ENCODE measurements at regions not wholly inside any gene's neighbourhood (a gene's known extent, or its start where the extent isn't known, plus 50 kb on each side); places are given as distances from the start of the nearest gene placed in this dataset.

- TF ChIP-seq REST (IDR thresholded peaks at IDR 0.05): no peak
Observed at GRCh38 chr3:28186748-28187147, 54.7 kb upstream of the CMC1 start (continued).

- no peak for TF ChIP-seq NR2F2 (IDR thresholded peaks at IDR 0.05)
- TF ChIP-seq FOXA1 (IDR thresholded peaks at IDR 0.05): no peak
- no peak for TF ChIP-seq EGR1 (IDR thresholded peaks at IDR 0.05; ENCODE audit: low read depth in 2 of 2)
- no peak for TF ChIP-seq RAD21 (IDR thresholded peaks at IDR 0.05)
- TF ChIP-seq JUND (IDR thresholded peaks at IDR 0.05): no peak
- TF ChIP-seq MAX (IDR thresholded peaks at IDR 0.05): no peak
- no peak for TF ChIP-seq YY1 (IDR thresholded peaks at IDR 0.05)
- TF ChIP-seq HNF4G (IDR thresholded peaks at IDR 0.05): no peak
- no peaks in the 10 kb centered on the region for H3K9me3 ChIP-seq (ENCODE audit: control insufficient read depth in 4 of 4, low read length in 3 of 4)
- no peaks in the 10 kb centered on the region for H3K4me1 ChIP-seq (ENCODE audit: control insufficient read depth in 4 of 4, insufficient read depth in 4 of 4, low read length in 3 of 4)
- H3K27me3 ChIP-seq (ENCODE audit: control insufficient read depth in 4 of 4, insufficient read depth in 4 of 4, low read length in 3 of 4): no peaks in the 10 kb centered on the region
- H3K4me3 ChIP-seq (ENCODE audit: low read depth in 1 of 3, low read length in 3 of 3): no peak overlapping the region
- no peak overlapping the region for H3K9ac ChIP-seq (ENCODE audit: low read depth in 1 of 2, low read length in 2 of 2)
- DNase-seq (ENCODE audit: low spot score): no peak
- WGBS: 89% methylated on average over 2 of the region's 2 CpGs
- no peaks in the 10 kb centered on the region for H3K36me3 ChIP-seq (ENCODE audit: control insufficient read depth in 4 of 4, insufficient read depth in 3 of 4, low read depth in 1 of 4, low read length in 3 of 4)
- H3K27ac ChIP-seq (ENCODE audit: low read depth in 1 of 2, low read length in 2 of 2): no peak overlapping the region
Observed at GRCh38 chr3:28188686-28189085, 52.7 kb upstream of the CMC1 start.

DNA sequence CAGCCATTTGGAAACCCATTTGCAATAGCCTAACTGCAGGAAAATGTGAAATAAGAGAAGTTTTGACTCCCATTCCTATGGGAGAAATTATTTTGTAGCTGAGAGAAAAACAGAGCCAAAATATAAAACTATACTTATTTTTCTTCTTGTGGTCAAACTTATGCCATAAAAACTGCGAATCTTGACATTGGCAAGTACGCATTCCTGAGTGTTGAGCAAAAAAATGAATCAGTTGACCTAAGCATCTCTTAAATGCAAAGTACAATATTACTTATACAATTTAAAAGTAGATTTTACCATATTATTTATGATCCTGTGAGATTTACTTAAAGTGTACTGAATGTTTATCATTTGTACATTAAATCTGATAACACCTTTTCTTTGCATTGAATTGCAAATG is 50.1 kb upstream of the CMC1 start:
- Histone ChIP-seq H3K9me3 (ENCODE audit: control insufficient read depth in 4 of 4, low read length in 3 of 4) (no peaks in the 10 kb centered on the region), H3K9ac (ENCODE audit: low read depth in 1 of 2, low read length in 2 of 2) (no peak overlapping the region), H3K4me1 (ENCODE audit: control insufficient read depth in 4 of 4, insufficient read depth in 4 of 4, low read length in 3 of 4) (no peaks in the 10 kb centered on the region), H3K27me3 (ENCODE audit: control insufficient read depth in 4 of 4, insufficient read depth in 4 of 4, low read length in 3 of 4) (no peaks in the 10 kb centered on the region), H3K27ac (ENCODE audit: low read depth in 1 of 2, low read length in 2 of 2) (no peak overlapping the region), H3K4me3 (ENCODE audit: low read depth in 1 of 3, low read length in 3 of 3) (no peak overlapping the region), H3K36me3 (ENCODE audit: control insufficient read depth in 4 of 4, insufficient read depth in 3 of 4, low read depth in 1 of 4, low read length in 3 of 4) (no peaks in the 10 kb centered on the region)
- 99% methylated on average over 2 of the region's 2 CpGs for WGBS
- TF ChIP-seq SP1 (IDR thresholded peaks at IDR 0.05): no peak
- TF ChIP-seq NR2F2 (IDR thresholded peaks at IDR 0.05): no peak
- TF ChIP-seq RAD21 (IDR thresholded peaks at IDR 0.05): no peak
- no peak for TF ChIP-seq RXRA (IDR thresholded peaks at IDR 0.05)
- TF ChIP-seq TAF1 (conservative IDR thresholded peaks at IDR 0.05): no peak
- TF ChIP-seq MAX (IDR thresholded peaks at IDR 0.05): no peak
- DNase-seq (ENCODE audit: low spot score): no peak
